IPS-11a (cell line): ENCODE measurements at regions not wholly inside any gene's neighbourhood (a gene's known extent, or its start where the extent isn't known, plus 50 kb on each side); places are given as distances from the start of the nearest gene placed in this dataset.
"Not testable (repeated sequence)": the region's sequence is repeated elsewhere in the genome, so short reads cannot be mapped to it uniquely, and the experiment has no call there.

Source experiments
- H3K4me3 ChIP-seq: one replicate; pipeline ENCODE4 v1.5.1; 2013; ENCODE audit warnings: low read depth, low read length, control low read depth

DNA sequence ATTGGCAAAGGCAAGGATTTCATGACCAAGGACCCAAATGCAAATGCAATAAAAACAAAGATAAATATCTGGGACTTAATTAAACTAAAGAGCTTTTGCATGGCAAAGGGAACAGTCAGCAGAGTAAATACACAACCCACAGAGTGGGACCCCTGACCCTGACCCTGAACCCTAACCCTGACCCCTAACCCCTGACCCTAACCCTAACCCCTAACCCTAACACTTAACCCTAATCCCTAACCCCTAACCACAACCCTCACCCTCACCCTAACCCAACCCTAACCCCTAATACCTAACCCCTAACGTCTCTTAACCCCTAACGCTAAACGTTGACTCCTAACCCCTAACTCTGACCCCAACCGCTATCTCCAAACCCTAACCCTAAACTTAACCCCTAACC lies 673.1 kb upstream of the DEFB115 start:
- H3K4me3 ChIP-seq = not testable (repeated sequence)

DNA sequence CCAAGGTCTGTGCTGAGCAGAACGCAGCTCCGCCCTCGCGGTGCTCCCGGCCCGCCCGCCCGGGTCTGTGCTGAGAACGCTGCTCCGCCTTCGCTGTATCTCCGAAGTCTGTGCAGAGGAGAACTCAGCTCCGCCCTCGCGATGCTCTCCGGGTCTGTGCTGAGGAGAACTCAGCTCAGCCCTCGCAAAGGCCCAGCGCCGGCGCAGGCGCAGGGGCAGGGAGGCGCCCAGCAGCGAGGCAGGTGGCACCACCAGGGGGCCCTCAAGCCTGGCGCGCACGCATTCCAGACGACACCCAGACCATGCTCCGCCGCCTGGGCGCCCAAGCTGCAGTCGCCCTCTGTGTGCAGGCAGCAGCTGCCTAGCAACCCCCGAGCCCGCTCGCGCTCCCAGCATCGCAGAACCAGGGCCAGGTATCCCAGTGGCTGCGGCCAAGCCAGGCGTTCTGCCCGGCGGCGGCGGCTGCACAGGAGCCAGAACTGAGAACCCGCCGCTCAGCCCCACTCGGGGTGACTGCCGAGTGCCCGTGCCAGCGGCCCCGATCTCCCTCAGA lies 672.1 kb upstream of the DEFB115 start:
- H3K4me3 ChIP-seq = peak overlapping the region; percentile 8

DNA sequence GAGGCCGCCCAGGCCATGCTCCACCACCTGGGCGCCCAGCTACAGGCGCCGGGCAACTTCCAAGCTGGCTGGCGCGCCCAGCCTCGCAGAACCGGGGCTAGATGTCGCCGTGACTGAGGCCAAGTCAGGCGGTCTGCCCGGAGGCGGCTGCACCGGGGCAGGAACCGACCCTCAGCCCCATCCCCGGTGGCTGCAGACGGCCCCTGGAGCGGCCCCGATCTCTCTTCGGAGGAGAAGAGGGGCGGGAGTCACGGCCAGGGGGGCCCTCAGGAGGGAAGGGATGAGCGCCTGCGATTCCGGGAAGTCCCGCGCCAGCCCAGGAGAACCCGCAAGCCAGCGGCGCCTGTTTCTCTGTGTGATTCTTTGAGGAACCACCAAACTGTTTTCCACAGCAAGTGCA lies 671.3 kb upstream of the DEFB115 start:
- H3K4me3 ChIP-seq = not testable (repeated sequence)

DNA sequence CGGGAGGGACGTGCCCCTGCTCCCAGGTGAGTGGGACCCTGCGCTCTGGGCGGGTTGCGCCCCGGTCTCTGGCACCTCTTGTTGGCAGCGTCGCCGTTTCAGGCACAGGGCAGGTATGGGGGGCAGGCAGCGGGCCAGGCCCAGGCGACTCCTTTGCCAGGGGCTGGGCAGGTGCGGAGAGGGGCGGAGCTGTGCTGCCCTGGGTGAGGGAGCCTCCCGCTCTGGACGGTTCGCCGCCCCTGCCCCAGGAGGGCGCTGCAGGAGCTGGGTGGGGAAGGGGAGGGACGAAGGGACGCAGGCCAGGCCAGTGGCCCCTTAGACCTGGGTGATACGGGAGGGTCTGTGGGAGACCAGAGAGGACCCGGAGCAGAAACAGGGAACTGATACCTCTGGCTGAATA lies 663.9 kb upstream of the DEFB115 start:
- no peak overlapping the region for H3K4me3 ChIP-seq

DNA sequence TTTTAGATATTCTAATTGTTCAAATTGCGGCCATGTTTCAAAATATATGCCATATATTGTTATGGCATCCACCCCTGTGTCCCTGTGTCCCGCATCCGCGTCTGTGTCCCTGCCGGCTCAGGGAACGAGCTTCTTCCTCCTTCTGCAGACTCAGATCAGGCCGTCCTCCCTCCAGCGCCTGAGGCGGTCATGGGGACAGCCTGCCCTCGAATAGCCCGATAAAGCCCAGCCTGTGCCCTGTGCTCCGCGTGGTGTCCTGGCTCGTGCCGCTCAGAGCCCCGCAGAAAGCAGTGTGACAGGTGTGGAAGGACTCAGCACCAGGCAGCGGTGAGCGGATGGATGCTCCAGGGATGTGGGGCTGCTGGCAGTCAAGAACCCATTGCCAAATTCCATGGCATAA lies 663.4 kb upstream of the DEFB115 start:
- H3K4me3 ChIP-seq = no peak overlapping the region

DNA sequence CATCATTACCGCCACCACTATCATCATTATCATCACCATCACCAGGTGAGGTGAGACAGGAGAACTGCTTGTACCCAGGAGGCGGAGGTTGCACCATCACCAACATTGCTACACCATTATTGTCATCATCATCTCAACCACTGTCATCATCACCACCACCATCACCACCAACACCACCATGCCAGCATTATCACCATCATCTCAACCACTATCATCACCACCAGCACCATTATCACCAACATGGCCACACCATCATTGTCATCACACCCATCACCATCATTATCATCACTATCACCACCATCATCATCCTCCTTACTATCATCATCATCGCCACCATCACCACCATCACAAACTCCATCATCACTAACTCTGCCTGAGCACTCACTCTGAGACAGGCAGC lies 661.8 kb upstream of the DEFB115 start:
- H3K4me3 ChIP-seq = no peak overlapping the region

DNA sequence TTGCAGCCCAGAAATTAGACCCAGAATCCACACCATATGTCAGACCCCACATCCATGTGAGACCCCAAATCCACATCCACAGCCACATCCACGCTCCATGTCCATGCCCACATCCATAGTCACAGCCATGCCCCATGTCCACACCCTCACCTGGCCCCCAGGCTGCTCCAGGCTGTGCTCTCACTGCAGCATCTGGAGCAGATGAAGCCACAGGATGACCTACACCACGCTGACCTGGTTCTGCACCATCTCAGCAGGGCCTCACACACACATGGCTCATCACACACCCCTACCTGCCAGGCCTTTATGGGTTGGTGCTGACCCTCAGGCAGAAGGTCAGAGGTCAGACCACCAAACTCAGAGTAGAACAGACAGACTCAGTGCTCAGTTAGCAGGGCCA lies 660.0 kb upstream of the DEFB115 start:
- not testable (repeated sequence) for H3K4me3 ChIP-seq

DNA sequence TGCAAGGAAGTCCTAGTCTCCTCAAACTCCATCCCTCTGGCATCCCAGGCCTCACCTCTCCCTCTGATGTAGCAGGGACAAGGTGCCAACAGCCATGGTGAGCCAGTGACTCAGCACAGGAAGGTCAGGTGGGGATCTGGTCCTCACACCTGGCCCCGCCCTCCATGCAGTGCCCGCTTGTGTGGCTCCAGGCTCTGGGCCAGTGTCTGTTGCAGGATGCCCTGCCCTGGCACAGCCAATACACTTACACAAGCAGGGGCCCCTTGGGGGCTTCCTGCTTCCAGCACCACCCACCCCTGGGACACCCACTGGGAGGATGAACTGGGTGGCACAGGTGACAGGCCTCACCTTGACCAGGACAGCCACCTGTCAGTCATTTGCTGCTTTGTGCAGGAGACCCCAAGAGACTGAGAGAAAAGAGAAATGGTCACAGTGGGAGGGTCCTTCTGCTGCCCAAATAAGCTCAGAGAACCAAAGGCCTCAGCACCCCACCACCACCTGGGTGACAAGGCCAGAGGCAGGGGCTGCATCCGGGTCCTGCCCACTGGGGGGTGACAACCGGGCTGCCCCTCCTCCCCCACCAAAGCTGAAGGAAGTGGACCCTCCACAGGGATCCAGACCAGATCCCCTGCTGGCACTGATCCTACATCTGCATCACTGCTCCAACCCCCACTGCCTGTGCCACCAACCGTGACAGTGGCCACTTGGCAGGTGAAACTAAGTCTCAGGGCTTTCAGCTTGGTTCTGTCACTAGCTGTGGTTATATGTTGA lies 658.8 kb upstream of the DEFB115 start:
- no peak overlapping the region for H3K4me3 ChIP-seq

DNA sequence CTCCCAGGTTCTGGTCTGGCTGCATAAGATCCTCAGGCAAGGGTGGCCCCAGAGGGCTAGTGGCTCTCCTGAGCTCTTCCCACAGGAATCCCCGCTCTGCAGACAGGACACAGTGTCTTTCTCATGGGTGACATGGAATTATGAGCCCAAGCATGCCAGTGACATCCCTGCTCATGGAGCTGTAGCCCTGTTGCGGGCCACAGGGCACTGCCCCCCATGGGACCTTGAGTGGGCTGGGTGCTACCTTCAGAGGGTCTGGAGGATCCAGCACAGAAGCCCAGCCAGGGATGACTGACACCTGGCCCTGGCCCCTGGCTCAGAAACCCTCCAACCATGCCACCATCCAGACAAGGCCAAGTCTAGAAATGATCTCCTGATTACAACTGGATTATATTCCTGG lies 657.5 kb upstream of the DEFB115 start:
- no peak overlapping the region for H3K4me3 ChIP-seq

DNA sequence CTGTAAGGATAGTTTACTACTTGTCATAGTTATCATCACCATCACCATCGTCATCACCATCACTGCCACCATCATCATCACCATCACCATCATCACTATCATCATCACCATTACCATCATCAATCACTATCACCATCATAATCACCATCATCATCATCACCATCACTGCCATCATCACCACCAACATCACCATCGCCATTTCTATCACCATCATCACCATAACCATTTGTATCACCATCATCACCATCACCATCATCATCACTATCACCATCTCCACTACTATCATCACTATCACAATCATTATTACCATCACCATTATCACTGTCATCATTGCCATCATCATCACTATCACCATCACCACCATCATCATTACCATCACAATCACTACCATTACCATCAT lies 655.5 kb upstream of the DEFB115 start:
- no peak overlapping the region for H3K4me3 ChIP-seq

DNA sequence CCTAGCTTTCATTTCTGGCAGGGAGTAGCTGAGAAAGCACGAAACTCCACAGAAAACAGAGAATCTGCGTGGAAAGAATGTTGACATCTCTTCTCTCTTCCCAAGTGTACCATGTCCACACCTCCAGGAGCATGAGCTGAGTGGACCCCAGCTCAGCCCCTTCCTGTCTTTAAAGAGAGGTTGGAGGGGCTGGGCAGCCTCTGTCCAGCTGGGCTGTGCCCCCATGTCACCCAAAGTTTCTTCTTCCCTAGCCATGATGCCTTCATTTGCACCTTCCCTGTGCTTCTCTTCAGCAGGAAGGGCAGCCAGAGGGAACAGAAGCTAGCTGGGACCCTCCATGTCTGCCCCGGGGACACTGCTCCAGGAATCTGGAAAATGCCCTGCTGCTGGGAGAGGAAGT lies 655.0 kb upstream of the DEFB115 start:
- no peak overlapping the region for H3K4me3 ChIP-seq

DNA sequence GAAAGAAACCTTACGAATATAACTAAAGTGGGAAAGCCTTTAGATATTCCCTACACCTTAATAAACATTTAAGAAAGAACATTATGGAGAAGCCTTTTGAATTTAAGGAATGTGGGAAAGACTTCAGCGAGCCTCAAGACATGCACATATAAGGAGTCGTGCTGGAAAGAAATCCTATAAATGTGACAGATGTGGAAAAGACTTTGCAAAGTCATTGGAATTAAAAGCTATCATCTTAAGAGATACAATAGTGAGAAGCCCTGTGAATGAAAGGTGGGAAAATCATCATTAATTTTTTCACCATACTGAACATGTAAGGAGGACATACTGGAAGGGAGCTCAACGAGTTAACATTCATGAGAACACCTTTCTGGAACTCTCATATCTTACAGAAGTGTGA lies 650.5 kb upstream of the DEFB115 start:
- no peak overlapping the region for H3K4me3 ChIP-seq

DNA sequence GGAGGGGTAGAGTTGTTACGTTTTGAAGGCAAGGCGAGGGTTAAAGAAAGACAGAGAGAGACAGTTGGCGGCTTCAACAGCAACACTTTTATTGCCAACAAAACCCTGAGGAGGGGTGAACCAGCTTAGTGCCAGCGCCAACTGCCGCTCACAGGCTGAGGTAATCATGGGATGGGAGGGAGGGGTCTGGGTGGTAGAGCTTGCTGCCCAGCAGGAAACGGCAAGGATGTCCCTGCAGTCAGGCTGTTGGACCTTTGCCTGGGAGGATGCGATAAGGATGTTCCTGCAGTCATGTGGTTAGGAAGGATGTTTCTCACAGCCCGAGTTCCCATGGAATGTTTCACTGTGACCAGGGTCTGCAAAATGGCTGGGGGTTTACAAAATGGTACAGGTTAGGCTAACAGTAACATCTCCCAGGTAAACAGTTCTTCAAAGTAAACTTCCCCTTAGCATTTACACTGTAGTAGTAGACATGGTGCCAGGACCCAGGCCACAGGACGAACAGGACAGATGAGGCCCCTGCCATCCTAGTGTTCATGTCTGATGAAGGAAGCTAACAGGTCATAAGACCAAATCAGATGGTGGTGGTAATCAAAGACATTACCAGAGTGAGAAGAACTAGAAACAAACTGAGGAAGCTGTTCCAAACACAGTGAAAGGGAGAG lies 647.3 kb upstream of the DEFB115 start:
- no peak overlapping the region for H3K4me3 ChIP-seq

DNA sequence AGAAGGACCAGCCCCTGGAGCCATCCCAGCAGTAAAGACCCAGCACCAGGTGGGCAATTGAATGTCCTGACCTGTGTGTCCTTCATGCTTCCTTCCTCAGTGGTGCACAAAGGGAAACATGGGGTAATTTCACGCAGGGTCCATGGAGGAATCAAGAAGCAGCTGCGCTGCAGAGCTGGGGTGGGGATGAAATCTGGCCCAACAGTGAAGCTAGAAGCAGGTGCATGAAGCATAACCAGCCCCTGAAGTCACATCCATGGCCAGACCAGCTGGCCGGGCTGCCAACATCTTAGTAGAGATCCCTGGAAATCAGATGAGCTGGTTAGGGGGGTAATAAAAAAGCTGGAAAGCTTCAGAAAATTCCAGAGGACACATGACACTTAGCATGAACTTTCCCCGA lies 646.7 kb upstream of the DEFB115 start:
- H3K4me3 ChIP-seq = no peak overlapping the region

DNA sequence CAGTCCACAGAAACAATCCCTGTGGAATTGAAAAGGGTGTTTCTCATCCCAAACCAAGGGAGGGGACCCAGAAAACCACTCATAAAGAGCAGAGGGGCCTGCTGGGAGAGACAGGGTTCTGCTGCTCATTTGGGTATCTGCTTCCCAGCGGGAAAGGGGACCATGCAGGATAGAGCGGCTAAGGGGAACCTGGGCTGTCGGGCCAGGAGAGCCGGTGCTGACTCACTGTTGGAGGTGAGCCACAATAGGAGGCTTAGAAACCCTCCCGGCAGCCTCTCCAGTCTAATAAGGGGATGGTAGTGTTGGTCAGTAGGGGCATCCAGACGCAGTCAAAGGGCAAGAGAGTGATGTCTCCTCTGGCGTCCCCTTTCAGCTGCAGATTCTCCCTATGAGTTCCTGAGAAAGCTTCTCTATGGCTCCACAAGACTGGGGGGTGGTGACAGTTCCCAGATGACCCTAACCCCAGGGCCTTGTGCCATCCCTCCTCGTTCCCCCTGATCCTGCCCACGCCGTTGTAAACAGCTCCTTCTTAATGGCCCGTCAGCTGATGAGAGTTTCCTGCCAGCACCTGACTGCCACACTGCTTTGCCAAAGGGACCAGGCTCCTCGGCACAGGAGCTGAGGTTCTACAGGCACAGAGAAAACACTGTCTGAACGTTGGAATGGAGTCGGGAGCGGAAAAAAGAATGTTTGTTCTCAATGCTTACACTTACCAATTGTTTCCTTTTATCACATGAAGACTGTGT lies 646.1 kb upstream of the DEFB115 start:
- H3K4me3 ChIP-seq = no peak overlapping the region

DNA sequence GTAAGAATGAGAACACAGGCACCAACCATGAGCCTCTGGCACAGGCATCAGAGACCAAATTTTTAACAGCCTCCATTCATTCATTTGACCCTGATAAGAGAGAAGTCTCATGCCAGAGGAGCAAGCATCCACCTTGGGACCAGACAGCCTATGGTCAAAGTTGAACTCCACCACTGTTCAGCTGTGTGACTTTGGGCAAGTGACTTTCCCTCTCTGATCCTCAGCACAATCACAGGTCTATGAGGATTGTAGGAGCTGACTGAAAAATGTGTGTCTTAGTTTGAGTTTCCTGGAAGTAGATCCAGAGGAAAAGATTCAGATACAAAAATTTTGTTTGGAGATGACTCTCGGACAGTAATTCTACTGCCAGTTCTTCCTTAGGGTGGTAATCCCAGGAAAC lies 645.1 kb upstream of the DEFB115 start:
- no peak overlapping the region for H3K4me3 ChIP-seq

DNA sequence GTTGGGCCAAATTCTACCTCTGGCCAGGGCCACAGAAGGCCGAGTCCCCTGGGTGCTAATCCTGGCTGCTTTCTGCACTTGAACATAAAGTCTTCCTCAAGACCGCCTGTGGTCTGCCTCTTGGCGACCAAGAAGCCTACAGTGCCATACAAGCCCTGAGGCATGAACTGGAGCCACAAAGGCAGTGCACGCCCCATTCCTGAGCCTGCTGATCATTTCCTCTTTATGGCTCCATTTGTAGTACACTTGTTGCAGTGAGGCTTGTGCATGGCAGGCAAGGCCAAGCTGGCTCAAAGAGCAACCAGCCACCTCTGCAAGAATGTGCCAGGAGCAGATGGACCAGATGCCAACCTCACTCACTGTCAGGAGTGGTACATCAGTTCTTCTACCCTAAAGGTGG lies 636.1 kb upstream of the DEFB115 start:
- not testable (repeated sequence) for H3K4me3 ChIP-seq

DNA sequence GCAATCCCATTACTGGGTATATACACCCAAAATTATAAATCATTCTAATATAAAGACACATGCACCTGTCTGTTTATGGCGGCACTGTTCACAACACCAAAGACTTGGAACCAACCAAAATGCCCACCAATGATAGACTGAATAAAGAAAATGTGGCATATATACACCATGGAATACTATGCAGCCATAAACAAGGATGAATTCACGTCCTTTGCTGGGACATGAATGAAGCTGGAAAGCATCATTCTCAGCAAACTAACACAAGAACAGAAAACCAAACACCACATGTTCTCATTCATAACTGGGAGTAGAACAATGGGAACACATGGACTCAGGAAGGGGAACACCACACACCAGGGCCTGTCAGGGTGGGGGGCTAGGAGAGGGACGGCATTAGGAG lies 633.2 kb upstream of the DEFB115 start:
- not testable (repeated sequence) for H3K4me3 ChIP-seq

DNA sequence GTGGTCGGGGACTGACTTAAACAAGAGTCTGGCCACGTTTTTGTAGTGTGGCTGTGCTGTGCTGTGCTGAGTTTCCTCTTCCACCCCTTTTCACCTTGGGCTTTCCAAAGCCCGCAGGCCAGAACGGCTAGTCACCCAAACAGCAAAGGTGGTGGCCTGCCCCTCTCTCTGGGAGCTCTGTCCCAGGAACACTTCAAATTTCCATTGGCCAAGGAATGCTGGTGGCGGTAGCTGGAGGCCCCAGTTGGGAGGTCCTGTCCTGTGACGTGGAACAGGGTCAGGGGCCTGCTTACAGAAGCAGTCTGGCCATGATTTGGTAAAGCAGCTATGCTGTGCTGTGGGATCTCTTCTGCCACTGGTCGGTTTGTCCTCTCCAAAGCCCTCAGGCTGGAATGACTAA lies 628.1 kb upstream of the DEFB115 start:
- not testable (repeated sequence) for H3K4me3 ChIP-seq

DNA sequence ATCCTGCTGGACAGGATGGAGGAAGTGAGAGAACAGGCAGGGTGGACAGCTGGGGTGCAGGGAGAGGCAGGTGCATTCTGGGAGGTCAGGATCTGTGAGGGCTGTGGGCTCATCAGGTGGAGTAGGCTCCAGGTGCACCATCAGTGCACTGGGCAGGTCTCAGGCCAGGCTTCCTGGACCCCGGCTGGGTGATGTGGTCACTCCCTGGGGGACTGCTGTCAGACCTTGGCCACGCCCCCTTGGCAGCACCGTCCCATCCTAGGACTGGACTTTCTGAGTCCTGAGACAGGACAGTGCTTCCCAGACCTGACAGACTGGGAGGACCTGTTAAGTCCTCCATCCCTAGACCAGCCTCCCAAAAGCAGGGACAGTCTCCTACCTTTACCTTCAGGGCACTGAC lies 626.7 kb upstream of the DEFB115 start:
- no peak overlapping the region for H3K4me3 ChIP-seq

DNA sequence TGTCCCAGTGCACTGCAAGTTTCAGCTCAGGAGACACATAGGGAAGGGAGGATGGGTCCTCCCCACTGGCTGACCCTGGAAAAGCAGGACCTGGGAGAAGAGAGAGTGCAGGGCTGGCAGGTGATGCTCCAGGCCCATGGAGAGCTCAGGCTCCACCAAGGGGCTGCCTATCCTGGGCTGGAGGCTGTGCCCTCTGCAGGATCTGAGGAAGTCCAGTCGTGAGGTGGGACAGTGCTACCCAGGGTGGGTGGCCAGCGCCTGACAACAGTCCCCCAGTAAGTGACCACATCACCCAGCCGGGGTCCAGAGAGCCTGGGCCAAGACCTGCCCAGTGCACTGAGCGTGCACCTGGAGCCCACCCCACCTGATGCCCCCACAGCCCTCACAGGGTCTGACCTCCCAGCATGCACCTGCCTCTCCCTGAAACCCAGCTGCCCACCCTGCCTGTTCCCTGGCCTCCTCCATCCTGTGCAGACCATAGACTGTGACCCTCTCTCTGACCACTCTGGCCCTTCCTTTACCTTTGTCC lies 626.1 kb upstream of the DEFB115 start:
- not testable (repeated sequence) for H3K4me3 ChIP-seq

DNA sequence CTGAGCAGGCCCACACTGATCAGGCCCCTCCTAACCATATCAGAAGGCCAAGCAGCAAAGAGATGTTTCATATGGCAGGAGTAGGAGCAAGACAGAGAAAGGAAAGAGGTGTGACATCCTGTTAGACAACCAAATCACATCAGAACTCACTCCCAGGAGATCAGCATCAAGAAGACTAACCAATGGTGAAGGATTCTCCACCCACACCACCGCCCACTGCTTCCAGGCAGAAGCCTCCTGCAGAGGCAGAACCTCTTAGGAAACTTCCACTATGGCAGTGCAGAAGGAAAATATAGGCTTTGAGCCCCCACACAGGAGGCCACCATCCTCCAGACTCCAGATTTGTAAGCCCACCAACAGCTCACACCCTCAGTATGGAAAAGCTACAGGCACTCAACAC lies 624.7 kb upstream of the DEFB115 start:
- not testable (repeated sequence) for H3K4me3 ChIP-seq
